ENCODE measurements at regions not wholly inside any gene's neighbourhood (a gene's known extent, or its start where the extent isn't known, plus 50 kb on each side); places are given as distances from the start of the nearest gene placed in this dataset.

GRCh38 chr4:24700118-24700517, 95.3 kb upstream of the SOD3 start:
- TF ChIP-seq CTCF (conservative IDR thresholded peaks at IDR 0.05 in 1 of 2, IDR thresholded peaks at IDR 0.05 in 1 of 2; ENCODE audit: low read depth in 1 of 2, low read length in 2 of 2) (no peak), EZH2 (IDR thresholded peaks at IDR 0.05; ENCODE audit: low read length, missing control alignments) (no peak)
